ENCODE measurements at regions not wholly inside any gene's neighbourhood (a gene's known extent, or its start where the extent isn't known, plus 50 kb on each side); places are given as distances from the start of the nearest gene placed in this dataset.
A peak's percentile ranks its signal among the peaks of the same experiment; 100 is the strongest.

- no peak overlapping the region for H3K4me2 ChIP-seq (ENCODE audit: extremely low read depth, insufficient read depth, low read length)
- H3K9me3 ChIP-seq (ENCODE audit: control insufficient read depth, insufficient read depth, low read depth, low read length) = no peaks in the 10 kb centered on the region
- no peaks in the 10 kb centered on the region for H3K79me2 ChIP-seq (ENCODE audit: control insufficient read depth, insufficient read depth, low read length)
- DNase-seq (ENCODE audit: low read depth in 2 of 2) = peak in 1 of 2 donors; percentile 68
- H3K4me1 ChIP-seq (ENCODE audit: control insufficient read depth, extremely low read depth, insufficient read depth, low read length) = peaks cover 4% of the 10 kb centered on the region
- H3K27me3 ChIP-seq (ENCODE audit: control insufficient read depth, insufficient read depth, low read length) = no peaks in the 10 kb centered on the region
- no peak overlapping the region for H3K9ac ChIP-seq (ENCODE audit: insufficient read depth, low read length)
- H4K20me1 ChIP-seq (ENCODE audit: control insufficient read depth, extremely low read depth, insufficient read depth, low read length) = no peaks in the 10 kb centered on the region
- H3K36me3 ChIP-seq (ENCODE audit: control insufficient read depth, insufficient read depth, low read length) = no peaks in the 10 kb centered on the region
- TF ChIP-seq CTCF (conservative IDR thresholded peaks at IDR 0.05 in 1 of 2, IDR thresholded peaks at IDR 0.05 in 1 of 2; ENCODE audit: low read depth in 1 of 2, low read length in 2 of 2) (no peak), EZH2 (IDR thresholded peaks at IDR 0.05; ENCODE audit: low read length, missing control alignments) (no peak)
- no peak overlapping the region for H3K27ac ChIP-seq (ENCODE audit: insufficient read depth, low read length)
- H2AFZ ChIP-seq (ENCODE audit: low read length) = no peak overlapping the region
- no peak overlapping the region for H3K4me3 ChIP-seq (replicated peaks in 1 of 4; ENCODE audit: control extremely low read depth in 1 of 4, insufficient read depth in 1 of 4, low read depth in 3 of 4, low read length in 4 of 4)
These were observed 236.1 kb upstream of the DDHD1 start for GRCh38 chr14:53389202-53389601.

- Histone ChIP-seq H3K4me1 (ENCODE audit: control insufficient read depth, extremely low read depth, insufficient read depth, low read length) (peaks cover 2% of the 10 kb centered on the region), H3K79me2 (ENCODE audit: control insufficient read depth, insufficient read depth, low read length) (no peaks in the 10 kb centered on the region), H3K27me3 (ENCODE audit: control insufficient read depth, insufficient read depth, low read length) (no peaks in the 10 kb centered on the region), H4K20me1 (ENCODE audit: control insufficient read depth, extremely low read depth, insufficient read depth, low read length) (no peaks in the 10 kb centered on the region), H3K4me2 (ENCODE audit: extremely low read depth, insufficient read depth, low read length) (no peak overlapping the region), H2AFZ (ENCODE audit: low read length) (no peak overlapping the region), H3K27ac (ENCODE audit: insufficient read depth, low read length) (no peak overlapping the region), H3K9me3 (ENCODE audit: control insufficient read depth, insufficient read depth, low read depth, low read length) (no peaks in the 10 kb centered on the region), H3K9ac (ENCODE audit: insufficient read depth, low read length) (no peak overlapping the region), H3K36me3 (ENCODE audit: control insufficient read depth, insufficient read depth, low read length) (no peaks in the 10 kb centered on the region), H3K4me3 (replicated peaks in 1 of 4; ENCODE audit: control extremely low read depth in 1 of 4, insufficient read depth in 1 of 4, low read depth in 3 of 4, low read length in 4 of 4) (no peak overlapping the region)
- no peak for DNase-seq (ENCODE audit: low read depth in 2 of 2)
- TF ChIP-seq CTCF (conservative IDR thresholded peaks at IDR 0.05 in 1 of 2, IDR thresholded peaks at IDR 0.05 in 1 of 2; ENCODE audit: low read depth in 1 of 2, low read length in 2 of 2) (no peak), EZH2 (IDR thresholded peaks at IDR 0.05; ENCODE audit: low read length, missing control alignments) (no peak)
These were observed 233.2 kb upstream of the DDHD1 start for GRCh38 chr14:53386362-53386761.

- no peaks in the 10 kb centered on the region for H3K27me3 ChIP-seq (ENCODE audit: control insufficient read depth, insufficient read depth, low read length)
- H2AFZ ChIP-seq (ENCODE audit: low read length) = no peak overlapping the region
- TF ChIP-seq EZH2 (IDR thresholded peaks at IDR 0.05; ENCODE audit: low read length, missing control alignments) = no peak
- TF ChIP-seq CTCF (conservative IDR thresholded peaks at IDR 0.05 in 1 of 2, IDR thresholded peaks at IDR 0.05 in 1 of 2; ENCODE audit: low read depth in 1 of 2, low read length in 2 of 2) = no peak
- H3K9me3 ChIP-seq (ENCODE audit: control insufficient read depth, insufficient read depth, low read depth, low read length) = no peaks in the 10 kb centered on the region
- no peak overlapping the region for H3K9ac ChIP-seq (ENCODE audit: insufficient read depth, low read length)
- no peak overlapping the region for H3K4me3 ChIP-seq (replicated peaks in 1 of 4; ENCODE audit: control extremely low read depth in 1 of 4, insufficient read depth in 1 of 4, low read depth in 3 of 4, low read length in 4 of 4)
- no peak overlapping the region for H3K4me2 ChIP-seq (ENCODE audit: extremely low read depth, insufficient read depth, low read length)
- DNase-seq (ENCODE audit: low read depth in 2 of 2) = no peak
- H3K27ac ChIP-seq (ENCODE audit: insufficient read depth, low read length) = no peak overlapping the region
- no peaks in the 10 kb centered on the region for H3K4me1 ChIP-seq (ENCODE audit: control insufficient read depth, extremely low read depth, insufficient read depth, low read length)
- H3K36me3 ChIP-seq (ENCODE audit: control insufficient read depth, insufficient read depth, low read length) = no peaks in the 10 kb centered on the region
- no peaks in the 10 kb centered on the region for H3K79me2 ChIP-seq (ENCODE audit: control insufficient read depth, insufficient read depth, low read length)
- H4K20me1 ChIP-seq (ENCODE audit: control insufficient read depth, extremely low read depth, insufficient read depth, low read length) = no peaks in the 10 kb centered on the region
These were observed 231.4 kb upstream of the DDHD1 start for GRCh38 chr14:53384536-53384935.

All from fibroblast of lung (primary cell).